Activated CD4-positive, alpha-beta T cell treated with anti-CD3 and anti-CD28 coated beads for 36 hours (primary cell): ENCODE measurements at regions not wholly inside any gene's neighbourhood (a gene's known extent, or its start where the extent isn't known, plus 50 kb on each side); places are given as distances from the start of the nearest gene placed in this dataset.

ENCODE experiments used
- ATAC-seq: fragments of 200-7000 bp; cut with Tn5 transposase; one replicate; pipeline ENCODE4 v1.10.0; 2021; ENCODE audit warnings: mild to moderate bottlenecking, moderate library complexity
- CTCF ChIA-PET: fragments of 350-600 bp; sonication (Branson Sonifier 250); formaldehyde crosslinking; loops from one replicate; lab custom pipeline; 2021; ENCODE audit warnings: antibody characterized with exemption; lab: Charles Lee
- POLR2A ChIA-PET: fragments of 350-600 bp; sonication (Branson Sonifier 250); formaldehyde crosslinking; loops from one replicate; lab custom pipeline; 2021; ENCODE audit warnings: antibody characterized with exemption, inconsistent platforms; lab: Charles Lee
- DNase-seq: peaks from one replicate; pipeline ENCODE4 v3.0.0-alpha.2; 2020
- H3K27ac Mint-ChIP-seq: one replicate; pipeline ENCODE4 v1.8.0; 2021; ENCODE audit warnings: mixed read lengths
- H3K27me3 Mint-ChIP-seq: one replicate; pipeline ENCODE4 v1.8.0; 2021; ENCODE audit warnings: mixed read lengths
- H3K36me3 Mint-ChIP-seq: one replicate; pipeline ENCODE4 v1.8.0; 2021; ENCODE audit warnings: low read depth, mixed read lengths
- H3K4me1 Mint-ChIP-seq: one replicate; pipeline ENCODE4 v1.8.0; 2021; ENCODE audit warnings: mixed read lengths
- H3K4me3 Mint-ChIP-seq: one replicate; pipeline ENCODE4 v1.8.0; 2021; ENCODE audit warnings: mild to moderate bottlenecking, moderate library complexity, mixed read lengths
- H3K9me3 Mint-ChIP-seq: one replicate; pipeline ENCODE4 v1.8.0; 2021; ENCODE audit warnings: low read depth, mixed read lengths
- intact Hi-C, 2 experiments: fragments of 100-400 bp; cut with DNase I in 1 of 2; cut with micrococcal nuclease in 1 of 2; formaldehyde crosslinking; loops; one replicate each; pipeline versions ENCODE4 v1.14.2 to v1.15.1; 2022 to 2024; cut with DNase I, micrococcal nuclease

- CTCF ChIA-PET: interaction anchor here (1.1 kb wide), 1 partner anchor 14 kb away, joined by 3 read pairs; no protein-coding TSS in a partner anchor
- no peaks in the 10 kb centered on the region for H3K4me1 Mint-ChIP-seq
- intact Hi-C loops: no loop called here
- no peaks in the 10 kb centered on the region for H3K36me3 Mint-ChIP-seq
- H3K27ac Mint-ChIP-seq: no peak overlapping the region
- no peak for DNase-seq
- H3K9me3 Mint-ChIP-seq: no peaks in the 10 kb centered on the region
- H3K27me3 Mint-ChIP-seq: peaks cover 10% of the 10 kb centered on the region
- no peak overlapping the region for H3K4me3 Mint-ChIP-seq
- no peak for ATAC-seq
- POLR2A ChIA-PET: no interaction called here
These were observed 124.2 kb upstream of the ATP10B start for GRCh38 chr5:160976181-160976580.

DNA sequence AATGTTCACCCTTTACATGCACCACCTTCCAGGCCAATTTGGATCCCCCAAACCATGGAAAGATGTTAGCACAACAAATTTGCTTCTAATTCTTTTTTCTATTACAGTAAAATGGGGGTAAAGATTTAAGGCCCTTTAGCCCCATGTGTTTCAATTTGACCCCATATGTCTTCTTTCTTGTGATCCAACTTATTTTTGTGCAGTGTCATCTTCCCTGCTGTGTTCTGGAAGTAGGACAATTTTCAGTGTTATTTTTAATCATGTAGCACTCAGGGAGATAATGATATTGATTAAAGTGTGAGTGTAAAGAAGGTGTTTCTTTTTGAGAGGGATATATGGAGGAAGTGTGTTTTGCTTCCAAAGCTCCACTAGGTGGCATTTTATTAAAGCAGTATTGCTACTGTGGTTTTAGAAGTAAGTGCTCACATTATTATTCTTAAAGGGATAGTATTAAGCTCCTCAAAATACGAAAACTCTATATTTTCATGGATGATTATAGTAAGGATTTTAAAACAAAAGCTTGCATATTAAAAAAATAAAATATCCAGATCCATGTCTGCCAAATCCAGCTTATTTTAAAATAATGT is 118.7 kb upstream of the ATP10B start:
- peaks cover 13% of the 10 kb centered on the region for H3K27me3 Mint-ChIP-seq

DNA sequence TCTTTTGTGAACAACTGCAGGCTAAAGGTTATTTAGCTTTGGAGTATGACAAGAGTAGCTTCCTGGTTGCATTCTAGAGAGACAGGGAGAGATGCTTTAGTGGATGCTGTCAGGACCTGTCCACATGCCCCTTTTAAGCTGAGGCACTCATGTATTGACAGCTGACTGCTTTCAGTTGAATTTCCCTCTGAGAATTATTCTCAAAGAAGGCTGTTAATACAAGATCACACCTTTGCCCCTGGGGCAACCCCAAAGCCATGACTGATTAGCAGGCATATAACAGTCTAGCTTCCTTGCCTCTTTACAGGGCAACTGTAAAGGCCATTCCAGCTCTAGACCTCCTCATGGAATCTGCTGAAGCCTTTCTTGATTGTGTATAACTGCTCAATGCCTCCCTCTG is 117.6 kb upstream of the ATP10B start:
- no peak overlapping the region for H3K27ac Mint-ChIP-seq
- no peaks in the 10 kb centered on the region for H3K9me3 Mint-ChIP-seq
- CTCF ChIA-PET: no interaction called here
- no peaks in the 10 kb centered on the region for H3K36me3 Mint-ChIP-seq
- intact Hi-C loops: no loop called here
- no peak for ATAC-seq
- no peaks in the 10 kb centered on the region for H3K4me1 Mint-ChIP-seq
- no peak overlapping the region for H3K4me3 Mint-ChIP-seq
- POLR2A ChIA-PET: no interaction called here
- H3K27me3 Mint-ChIP-seq: peaks cover 11% of the 10 kb centered on the region
- no peak for DNase-seq

More for the DNA sequence above, 118.7 kb upstream of the ATP10B start:
- DNase-seq (no peak), ATAC-seq (no peak)
- CTCF ChIA-PET: interaction anchor here (0.7 kb wide), 1 partner anchor 140 kb away, joined by 3 read pairs; no protein-coding TSS in a partner anchor
- Mint-ChIP-seq H3K36me3 (no peaks in the 10 kb centered on the region), H3K27ac (no peak overlapping the region), H3K4me1 (no peaks in the 10 kb centered on the region), H3K9me3 (no peaks in the 10 kb centered on the region), H3K4me3 (no peak overlapping the region)
- intact Hi-C loops: no loop called here
- POLR2A ChIA-PET: no interaction called here

GRCh38 chr5:160968480-160968879 is 116.5 kb upstream of the ATP10B start:
- no peaks in the 10 kb centered on the region for H3K9me3 Mint-ChIP-seq
- ChIA-PET CTCF (no interaction called here), POLR2A (no interaction called here)
- no peak overlapping the region for H3K27ac Mint-ChIP-seq
- intact Hi-C loops: no loop called here
- H3K36me3 Mint-ChIP-seq: no peaks in the 10 kb centered on the region
- no peak for DNase-seq
- no peaks in the 10 kb centered on the region for H3K4me1 Mint-ChIP-seq
- H3K27me3 Mint-ChIP-seq: peaks cover 5% of the 10 kb centered on the region
- H3K4me3 Mint-ChIP-seq: no peak overlapping the region
- ATAC-seq: no peak

DNA sequence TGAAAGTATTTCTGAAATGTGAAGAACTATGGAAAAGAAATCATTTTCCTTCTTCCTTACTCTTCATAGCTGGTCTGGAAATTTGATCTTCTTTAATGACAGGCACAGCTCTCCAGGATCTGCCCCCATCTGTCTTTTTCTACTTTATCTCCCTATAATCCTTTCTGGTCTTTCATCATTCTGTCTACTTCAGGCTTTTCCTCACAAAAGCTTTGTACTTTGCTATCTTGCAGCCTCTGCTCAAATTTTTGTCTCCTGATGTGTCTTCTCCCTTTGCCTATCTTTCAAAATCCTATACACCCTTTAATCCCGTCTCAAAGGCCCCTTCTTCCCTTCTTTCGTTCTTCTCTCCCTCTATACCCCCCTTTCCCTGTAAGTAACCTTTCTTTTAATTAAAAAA is 114.9 kb upstream of the ATP10B start:
- DNase-seq (no peak), ATAC-seq (no peak)
- no peak overlapping the region for H3K4me3 Mint-ChIP-seq
- H3K4me1 Mint-ChIP-seq: no peaks in the 10 kb centered on the region
- ChIA-PET POLR2A (no interaction called here), CTCF (no interaction called here)
- peaks cover 5% of the 10 kb centered on the region for H3K27me3 Mint-ChIP-seq
- H3K27ac Mint-ChIP-seq: no peak overlapping the region
- H3K36me3 Mint-ChIP-seq: no peaks in the 10 kb centered on the region
- H3K9me3 Mint-ChIP-seq: no peaks in the 10 kb centered on the region
- intact Hi-C loops: no loop called here

- H3K4me1 Mint-ChIP-seq: no peaks in the 10 kb centered on the region
- ChIA-PET POLR2A (no interaction called here), CTCF (interaction anchor here (1.1 kb wide), 1 partner anchor 15 kb away, joined by 3 read pairs; no protein-coding TSS in a partner anchor)
- intact Hi-C loops: no loop called here
- H3K27ac Mint-ChIP-seq: no peak overlapping the region
- no peak for ATAC-seq
- peaks cover 3% of the 10 kb centered on the region for H3K27me3 Mint-ChIP-seq
- DNase-seq: no peak
- H3K9me3 Mint-ChIP-seq: no peaks in the 10 kb centered on the region
- no peak overlapping the region for H3K4me3 Mint-ChIP-seq
- H3K36me3 Mint-ChIP-seq: no peaks in the 10 kb centered on the region
These were observed 109.8 kb upstream of the ATP10B start for GRCh38 chr5:160961761-160962160.

GRCh38 chr5:160961038-160961437 is 109.0 kb upstream of the ATP10B start:
- DNase-seq: no peak
- Mint-ChIP-seq H3K36me3 (no peaks in the 10 kb centered on the region), H3K4me3 (no peak overlapping the region), H3K4me1 (no peaks in the 10 kb centered on the region), H3K9me3 (no peaks in the 10 kb centered on the region), H3K27me3 (peaks cover 3% of the 10 kb centered on the region), H3K27ac (no peak overlapping the region)
- CTCF ChIA-PET: no interaction called here
- POLR2A ChIA-PET: no interaction called here
- no peak for ATAC-seq
- intact Hi-C loops: no loop called here

DNA sequence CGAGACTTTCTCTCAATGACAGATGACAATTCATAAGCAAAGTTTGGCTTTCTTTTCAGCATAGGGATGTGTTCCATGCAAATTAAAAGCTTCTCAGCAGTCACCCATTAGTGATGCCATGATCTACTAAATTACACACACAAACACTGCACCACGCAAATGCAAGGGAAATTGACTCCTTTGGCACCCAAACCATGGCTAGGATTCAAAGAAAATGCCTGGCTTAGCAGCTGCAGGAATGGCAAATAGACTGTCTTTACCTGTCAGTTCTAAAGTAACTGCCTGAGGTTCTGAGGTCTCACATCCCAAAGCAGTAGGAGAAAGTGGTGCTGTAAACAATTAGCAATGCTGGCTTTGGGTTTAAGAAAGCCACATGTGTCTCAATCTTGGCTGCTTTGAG is 108.6 kb upstream of the ATP10B start:
- intact Hi-C loops: no loop called here
- Mint-ChIP-seq H3K4me1 (no peaks in the 10 kb centered on the region), H3K4me3 (no peak overlapping the region), H3K36me3 (no peaks in the 10 kb centered on the region), H3K27me3 (peaks cover 3% of the 10 kb centered on the region), H3K9me3 (no peaks in the 10 kb centered on the region), H3K27ac (no peak overlapping the region)
- DNase-seq (no peak), ATAC-seq (no peak)
- CTCF ChIA-PET: interaction anchor here (1.1 kb wide), 1 partner anchor 514 kb away, joined by 3 read pairs; no protein-coding TSS in a partner anchor
- POLR2A ChIA-PET: no interaction called here

GRCh38 chr5:160959804-160960203 is 107.8 kb upstream of the ATP10B start:
- H3K4me3 Mint-ChIP-seq: no peak overlapping the region
- no peaks in the 10 kb centered on the region for H3K4me1 Mint-ChIP-seq
- no peaks in the 10 kb centered on the region for H3K36me3 Mint-ChIP-seq
- intact Hi-C loops: no loop called here
- no peaks in the 10 kb centered on the region for H3K9me3 Mint-ChIP-seq
- DNase-seq (peak; percentile 34), ATAC-seq (peak; percentile 33)
- peaks cover 3% of the 10 kb centered on the region for H3K27me3 Mint-ChIP-seq
- H3K27ac Mint-ChIP-seq: no peak overlapping the region
- CTCF ChIA-PET: interaction anchor here (1.1 kb wide), 1 partner anchor 513 kb away, joined by 3 read pairs; no protein-coding TSS in a partner anchor
- POLR2A ChIA-PET: no interaction called here

- Mint-ChIP-seq H3K27ac (no peak overlapping the region), H3K4me1 (no peaks in the 10 kb centered on the region), H3K27me3 (peaks cover 3% of the 10 kb centered on the region), H3K36me3 (no peaks in the 10 kb centered on the region), H3K9me3 (no peaks in the 10 kb centered on the region), H3K4me3 (no peak overlapping the region)
- ChIA-PET POLR2A (no interaction called here), CTCF (no interaction called here)
- intact Hi-C loops: no loop called here
- no peak for DNase-seq
- peak; percentile 68 for ATAC-seq
These were observed 105.4 kb upstream of the ATP10B start for GRCh38 chr5:160957312-160957861.

- Mint-ChIP-seq H3K36me3 (no peaks in the 10 kb centered on the region), H3K27ac (no peak overlapping the region), H3K4me1 (no peaks in the 10 kb centered on the region), H3K4me3 (no peak overlapping the region), H3K27me3 (peaks cover 7% of the 10 kb centered on the region), H3K9me3 (no peaks in the 10 kb centered on the region)
- ChIA-PET CTCF (interaction anchor here (0.6 to 0.9 kb wide), 2 partner anchors 41 to 518 kb away, joined by 3 read pairs; no protein-coding TSS in a partner anchor), POLR2A (no interaction called here)
- intact Hi-C loops: no loop called here
- ATAC-seq (no peak), DNase-seq (no peak)
These were observed 104.0 kb upstream of the ATP10B start for GRCh38 chr5:160956051-160956450.

GRCh38 chr5:160950311-160950710 is 98.3 kb upstream of the ATP10B start:
- H3K27ac Mint-ChIP-seq: no peak overlapping the region
- ChIA-PET POLR2A (no interaction called here), CTCF (no interaction called here)
- H3K4me1 Mint-ChIP-seq: no peaks in the 10 kb centered on the region
- peaks cover 4% of the 10 kb centered on the region for H3K27me3 Mint-ChIP-seq
- no peak for DNase-seq
- H3K9me3 Mint-ChIP-seq: no peaks in the 10 kb centered on the region
- intact Hi-C loops: no loop called here
- ATAC-seq: no peak
- H3K36me3 Mint-ChIP-seq: no peaks in the 10 kb centered on the region
- H3K4me3 Mint-ChIP-seq: no peak overlapping the region
